GM20431 (cell line): ENCODE measurements at regions not wholly inside any gene's neighbourhood (a gene's known extent, or its start where the extent isn't known, plus 50 kb on each side); places are given as distances from the start of the nearest gene placed in this dataset.

ENCODE experiments used
- in situ Hi-C: fragments of 300-500 bp; cut with MseI, MboI; formaldehyde crosslinking; loops from one replicate; pipeline ENCODE4 v1.15.0; 2020; ENCODE audit warnings: low sequenced_read_pairs; ENCODE audit not compliant: unreplicated experiment

GRCh38 chr5:58127255-58128220 lies 332.3 kb downstream of the PLK2 start:
- in situ Hi-C loops: no loop called here

GRCh38 chr5:58123501-58123900 lies 336.4 kb downstream of the PLK2 start:
- in situ Hi-C loops: no loop called here

GRCh38 chr5:58122848-58123392 lies 337.0 kb downstream of the PLK2 start:
- in situ Hi-C loops: no loop called here

- in situ Hi-C loops: no loop called here
These were observed 337.7 kb downstream of the PLK2 start for GRCh38 chr5:58122157-58122556.

GRCh38 chr5:58121391-58121790 lies 338.5 kb downstream of the PLK2 start:
- in situ Hi-C loops: no loop called here

GRCh38 chr5:58117542-58117941 lies 342.3 kb downstream of the PLK2 start:
- in situ Hi-C loops: no loop called here

- in situ Hi-C loops: no loop called here
These were observed 343.5 kb downstream of the PLK2 start for GRCh38 chr5:58116346-58116745.

- in situ Hi-C loops: no loop called here
These were observed 344.1 kb downstream of the PLK2 start for GRCh38 chr5:58115811-58116210.

GRCh38 chr5:58114324-58114723 lies 345.6 kb downstream of the PLK2 start:
- in situ Hi-C loops: no loop called here

- in situ Hi-C loops: no loop called here
These were observed 346.7 kb downstream of the PLK2 start for GRCh38 chr5:58113172-58113571.

- in situ Hi-C loops: no loop called here
These were observed 351.4 kb downstream of the PLK2 start for GRCh38 chr5:58108511-58108910.

GRCh38 chr5:58107704-58108103 lies 352.2 kb downstream of the PLK2 start:
- in situ Hi-C loops: no loop called here

GRCh38 chr5:58106754-58107410 lies 353.0 kb downstream of the PLK2 start:
- in situ Hi-C loops: no loop called here

- in situ Hi-C loops: no loop called here
These were observed 354.1 kb downstream of the PLK2 start for GRCh38 chr5:58105836-58106235.

- in situ Hi-C loops: no loop called here
These were observed 360.6 kb downstream of the PLK2 start for GRCh38 chr5:58099257-58099656.

GRCh38 chr5:58094031-58094430 lies 365.9 kb downstream of the PLK2 start:
- in situ Hi-C loops: no loop called here

GRCh38 chr5:58090704-58091103 lies 369.2 kb downstream of the PLK2 start:
- in situ Hi-C loops: no loop called here

GRCh38 chr5:58088941-58089340 lies 370.9 kb downstream of the PLK2 start:
- in situ Hi-C loops: no loop called here

GRCh38 chr5:58087905-58088304 lies 372.0 kb downstream of the PLK2 start:
- in situ Hi-C loops: no loop called here

GRCh38 chr5:58087123-58087522 lies 372.8 kb downstream of the PLK2 start:
- in situ Hi-C loops: no loop called here

- in situ Hi-C loops: no loop called here
These were observed 374.1 kb downstream of the PLK2 start for GRCh38 chr5:58085800-58086199.
